Peyer's patch (tissue), 4 donors: ENCODE measurements at regions not wholly inside any gene's neighbourhood (a gene's known extent, or its start where the extent isn't known, plus 50 kb on each side); places are given as distances from the start of the nearest gene placed in this dataset.
"Not testable (repeated sequence)": the region's sequence is repeated elsewhere in the genome, so short reads cannot be mapped to it uniquely, and the experiment has no call there.

Source experiments
- CTCF ChIP-seq, 6 experiments: fragments of 450-650 bp in 4 of 6; fragments of 200-600 bp in 2 of 6; sonication (generic) in 1 of 6; IDR thresholded peaks; one replicate each; pipeline ENCODE4 v1.5.1; 2017 to 2019; ENCODE audit warnings: antibody characterized with exemption in 6 of 6, mild to moderate bottlenecking in 3 of 6, moderate library complexity in 1 of 6
- POLR2A ChIP-seq, 2 donors: fragments of 450-650 bp; IDR thresholded peaks; one replicate each; pipeline ENCODE4 v1.5.1; 2017; ENCODE audit warnings: antibody characterized with exemption in 2 of 2, mild to moderate bottlenecking in 2 of 2, moderate library complexity in 2 of 2

GRCh38 chr15:81870746-81871106 lies 175.1 kb downstream of the MEX3B start:
- not testable (repeated sequence) for TF ChIP-seq POLR2A, CTCF (IDR thresholded peaks at IDR 0.05)
